Prostate gland (tissue), 2 donors: ENCODE measurements at regions not wholly inside any gene's neighbourhood (a gene's known extent, or its start where the extent isn't known, plus 50 kb on each side); places are given as distances from the start of the nearest gene placed in this dataset.

Experiments used
- POLR2A ChIP-seq: fragments of 450-650 bp; IDR thresholded peaks from one replicate; pipeline ENCODE4 v1.6.1; 2016; ENCODE audit warnings: antibody characterized with exemption, mild to moderate bottlenecking
- TF ChIP-seq, protein P1 (sequence below), 4 experiments: fragments of 200-600 bp in 2 of 4; fragments of 450-650 bp in 2 of 4; sonication (generic) in 2 of 4; IDR thresholded peaks; 1 replicate in 3 of 4; 2 replicates in 1 of 4; pipeline ENCODE4 v1.5.1; 2016 to 2019; ENCODE audit warnings: antibody characterized with exemption in 4 of 4, mild to moderate bottlenecking in 2 of 4, moderate library complexity in 2 of 4

DNA sequence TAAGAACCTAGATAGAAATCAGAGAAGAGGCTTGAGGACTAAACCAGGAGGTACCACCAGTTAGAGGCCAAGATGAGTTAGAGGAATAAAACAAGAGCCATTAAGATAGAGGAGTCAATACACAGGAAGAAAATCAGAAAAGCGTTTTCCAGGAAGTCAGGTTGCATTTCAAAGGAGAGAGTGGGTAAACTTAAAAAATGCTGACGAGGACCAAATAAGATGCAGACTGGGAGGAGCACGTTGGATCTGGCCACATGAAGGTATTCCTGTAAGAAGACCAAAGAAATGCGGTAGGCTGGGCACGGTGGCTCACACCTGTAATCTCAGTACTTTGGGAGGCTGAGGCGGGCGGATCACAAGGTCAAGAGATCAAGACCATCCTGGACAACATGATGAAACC lies 533.1 kb upstream of the TENM3 start:
- TF ChIP-seq, protein P1, sequence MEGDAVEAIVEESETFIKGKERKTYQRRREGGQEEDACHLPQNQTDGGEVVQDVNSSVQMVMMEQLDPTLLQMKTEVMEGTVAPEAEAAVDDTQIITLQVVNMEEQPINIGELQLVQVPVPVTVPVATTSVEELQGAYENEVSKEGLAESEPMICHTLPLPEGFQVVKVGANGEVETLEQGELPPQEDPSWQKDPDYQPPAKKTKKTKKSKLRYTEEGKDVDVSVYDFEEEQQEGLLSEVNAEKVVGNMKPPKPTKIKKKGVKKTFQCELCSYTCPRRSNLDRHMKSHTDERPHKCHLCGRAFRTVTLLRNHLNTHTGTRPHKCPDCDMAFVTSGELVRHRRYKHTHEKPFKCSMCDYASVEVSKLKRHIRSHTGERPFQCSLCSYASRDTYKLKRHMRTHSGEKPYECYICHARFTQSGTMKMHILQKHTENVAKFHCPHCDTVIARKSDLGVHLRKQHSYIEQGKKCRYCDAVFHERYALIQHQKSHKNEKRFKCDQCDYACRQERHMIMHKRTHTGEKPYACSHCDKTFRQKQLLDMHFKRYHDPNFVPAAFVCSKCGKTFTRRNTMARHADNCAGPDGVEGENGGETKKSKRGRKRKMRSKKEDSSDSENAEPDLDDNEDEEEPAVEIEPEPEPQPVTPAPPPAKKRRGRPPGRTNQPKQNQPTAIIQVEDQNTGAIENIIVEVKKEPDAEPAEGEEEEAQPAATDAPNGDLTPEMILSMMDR (IDR thresholded peaks at IDR 0.05), result no peak
- TF ChIP-seq POLR2A, result no peak
